GM08714 (cell line): ENCODE measurements at regions not wholly inside any gene's neighbourhood (a gene's known extent, or its start where the extent isn't known, plus 50 kb on each side); places are given as distances from the start of the nearest gene placed in this dataset.
"Not testable (repeated sequence)": the region's sequence is repeated elsewhere in the genome, so short reads cannot be mapped to it uniquely, and the experiment has no call there.

ENCODE experiments used
- H3K4me3 ChIP-seq: fragments of 200-500 bp; sonication (Bioruptor generic); 2 replicates; pipeline ENCODE4 v1.5.1; 2014; ENCODE audit warnings: mild to moderate bottlenecking, low read length, inconsistent platforms
- ZNF274 ChIP-seq: IDR thresholded peaks from 2 replicates; pipeline ENCODE4 v1.6.1; 2012; ENCODE audit warnings: mild to moderate bottlenecking, low read depth, low read length

GRCh38 chr5:99037668-99038067, 108.9 kb upstream of the CHD1 start:
- no peak for TF ChIP-seq ZNF274
- H3K4me3 ChIP-seq: no peak overlapping the region

DNA sequence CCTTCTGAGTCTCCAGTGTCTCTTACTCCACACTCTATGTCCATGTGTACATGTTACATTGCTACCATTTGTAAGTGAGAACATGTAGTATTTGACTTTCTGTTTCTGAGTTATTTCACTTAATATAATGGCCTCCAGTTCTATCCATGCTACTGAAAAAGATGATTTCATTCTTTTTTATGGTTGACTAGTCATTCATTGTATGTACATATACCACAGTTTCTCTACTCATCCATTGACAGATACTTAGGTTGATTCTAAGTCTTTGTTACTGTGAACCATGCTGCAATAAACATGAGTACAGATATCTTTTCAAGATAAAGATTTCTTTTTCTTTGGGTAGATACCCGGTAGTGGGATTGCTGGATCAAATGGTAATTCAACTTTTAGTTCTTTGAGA, 107.1 kb upstream of the CHD1 start:
- TF ChIP-seq ZNF274: no peak
- no peak overlapping the region for H3K4me3 ChIP-seq

- no peak overlapping the region for H3K4me3 ChIP-seq
- no peak for TF ChIP-seq ZNF274
These were observed 105.5 kb upstream of the CHD1 start for GRCh38 chr5:99034336-99034735.

DNA sequence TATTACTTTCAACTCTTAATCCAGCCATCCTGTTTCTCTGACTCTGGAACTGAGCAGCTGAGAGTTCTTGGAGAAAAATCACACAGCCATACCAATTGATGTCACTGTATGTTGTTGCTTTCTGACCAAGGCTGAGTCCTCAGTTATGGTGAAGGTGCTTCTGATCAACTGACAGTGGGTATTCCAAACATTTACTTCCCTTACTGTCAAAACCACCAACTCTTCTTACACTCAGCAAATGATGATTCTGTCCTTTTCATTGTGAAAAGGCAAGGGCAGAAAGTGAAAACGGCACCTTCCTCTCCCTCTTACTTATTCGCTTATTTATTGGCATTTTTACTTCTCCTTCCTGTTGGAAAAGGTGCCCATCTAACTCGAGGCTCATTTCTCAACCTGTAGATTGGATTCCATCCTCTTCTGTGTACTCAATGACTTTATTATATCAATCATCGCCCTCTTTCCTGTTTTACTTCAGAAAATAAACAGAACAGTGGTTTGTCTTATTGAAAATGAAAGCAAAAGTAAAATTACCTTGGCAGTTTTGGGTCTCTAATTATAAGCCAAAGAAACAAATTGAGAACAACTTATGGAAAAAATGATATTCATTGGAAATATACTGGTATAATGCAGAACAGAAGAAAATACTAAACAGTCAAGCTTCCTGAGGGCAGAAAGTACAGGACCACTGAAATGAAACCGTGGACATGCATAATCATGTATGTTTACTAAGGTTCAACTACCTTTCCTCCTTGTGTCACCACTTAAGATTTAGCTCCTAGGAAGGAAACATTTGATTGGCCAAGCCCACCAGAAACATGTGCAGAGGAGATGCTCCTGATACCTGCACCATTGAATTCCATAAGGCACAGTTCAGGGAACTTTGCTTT, 104.5 kb upstream of the CHD1 start:
- peak overlapping the region; percentile 65; the same call in 1 of the 2 replicates for H3K4me3 ChIP-seq
- TF ChIP-seq ZNF274: no peak

DNA sequence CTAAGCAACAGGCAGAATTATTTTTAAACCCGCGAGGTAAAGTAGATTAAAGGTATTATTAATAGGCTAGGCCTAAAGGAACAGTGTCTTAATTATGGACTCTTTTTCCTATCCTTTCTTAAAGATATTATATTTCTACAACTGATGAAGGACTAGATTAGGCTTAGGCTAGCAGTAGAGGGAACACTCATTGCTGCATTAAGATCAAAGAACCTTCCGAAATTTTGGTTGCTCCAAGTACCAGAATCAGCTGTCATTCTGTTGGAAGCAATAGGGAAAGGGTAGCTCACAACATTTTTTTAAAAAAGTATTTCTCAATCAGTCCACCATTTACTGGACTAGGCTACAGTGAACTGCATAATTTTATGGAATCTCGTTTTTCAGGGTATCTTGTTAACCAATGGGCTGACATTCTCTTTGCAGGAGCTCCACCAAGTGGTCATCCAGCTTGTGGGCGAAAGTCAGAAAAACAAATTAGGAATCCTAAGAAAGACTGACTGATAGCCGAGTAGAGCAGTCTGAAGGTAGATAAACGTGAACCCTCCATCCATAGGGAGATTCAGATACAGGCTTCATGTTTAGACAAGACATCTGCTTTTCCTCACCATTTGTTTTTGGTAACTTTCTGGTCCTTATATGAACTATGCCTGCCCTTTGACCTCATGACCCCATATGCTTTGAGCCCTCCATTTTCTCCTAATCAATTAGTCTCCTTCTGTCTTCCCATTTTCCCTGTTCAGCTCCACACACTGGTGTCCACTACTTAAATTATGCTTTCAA, 103.6 kb upstream of the CHD1 start:
- H3K4me3 ChIP-seq: peak overlapping the region; percentile 65; the same call in 1 of the 2 replicates
- TF ChIP-seq ZNF274: no peak

- no peak overlapping the region for H3K4me3 ChIP-seq
- no peak for TF ChIP-seq ZNF274
These were observed 102.2 kb upstream of the CHD1 start for GRCh38 chr5:99030906-99031440.

DNA sequence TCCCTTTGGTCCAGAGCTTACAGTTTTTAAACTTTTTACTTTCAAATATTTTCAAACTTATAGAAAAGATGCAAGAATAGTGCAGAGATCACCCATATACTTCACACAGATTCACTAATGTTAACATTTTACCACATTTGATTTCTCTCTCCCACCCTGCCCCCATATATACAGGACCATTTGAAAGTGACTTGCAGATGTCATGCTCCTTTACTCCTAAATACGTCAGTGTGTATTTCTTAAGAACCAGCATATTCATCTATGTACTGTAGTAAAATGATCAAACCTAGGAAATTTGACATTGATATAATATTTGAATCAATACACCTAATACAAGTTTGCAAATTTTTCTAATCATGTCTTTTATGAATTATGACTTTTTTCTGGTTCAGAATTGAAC, 100.4 kb upstream of the CHD1 start:
- TF ChIP-seq ZNF274: no peak
- H3K4me3 ChIP-seq: no peak overlapping the region

GRCh38 chr5:99028170-99028569, 99.4 kb upstream of the CHD1 start:
- H3K4me3 ChIP-seq: not testable (repeated sequence)

DNA sequence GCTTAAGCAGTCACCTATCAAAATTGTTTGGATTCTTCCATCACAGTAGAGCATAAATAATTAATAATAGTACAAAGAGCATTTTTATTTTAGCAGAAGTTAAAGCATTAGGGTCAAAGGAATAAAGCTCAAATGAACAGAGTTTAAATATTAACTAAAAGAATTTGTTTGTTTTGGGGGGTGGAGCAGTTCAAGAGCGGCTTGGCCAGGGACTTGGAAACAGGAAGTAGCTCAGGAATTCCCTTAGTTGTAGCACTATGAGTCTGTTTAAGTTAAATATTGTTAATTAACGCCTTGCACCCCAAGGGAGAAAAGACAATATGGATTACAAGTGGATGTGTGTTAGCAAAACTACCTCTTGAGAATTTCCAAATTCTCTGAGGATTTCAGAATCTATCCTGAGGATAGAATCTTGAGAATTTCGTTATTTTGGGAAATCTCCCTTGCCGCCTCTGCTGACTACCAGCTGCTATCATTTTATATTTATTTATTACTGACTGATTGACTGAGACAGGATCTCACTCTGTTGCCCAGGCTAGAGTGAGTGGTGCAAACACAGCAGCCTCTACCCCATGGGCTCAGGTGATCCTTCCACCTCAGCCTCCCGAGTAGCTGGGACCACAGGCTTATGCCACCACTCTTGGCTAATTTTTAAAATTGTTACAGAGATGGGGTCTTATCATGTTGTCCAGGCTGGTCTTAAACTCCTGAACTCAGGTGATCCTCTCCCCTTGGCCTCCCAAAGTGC, 96.7 kb upstream of the CHD1 start:
- H3K4me3 ChIP-seq: no peak overlapping the region
- TF ChIP-seq ZNF274: no peak

DNA sequence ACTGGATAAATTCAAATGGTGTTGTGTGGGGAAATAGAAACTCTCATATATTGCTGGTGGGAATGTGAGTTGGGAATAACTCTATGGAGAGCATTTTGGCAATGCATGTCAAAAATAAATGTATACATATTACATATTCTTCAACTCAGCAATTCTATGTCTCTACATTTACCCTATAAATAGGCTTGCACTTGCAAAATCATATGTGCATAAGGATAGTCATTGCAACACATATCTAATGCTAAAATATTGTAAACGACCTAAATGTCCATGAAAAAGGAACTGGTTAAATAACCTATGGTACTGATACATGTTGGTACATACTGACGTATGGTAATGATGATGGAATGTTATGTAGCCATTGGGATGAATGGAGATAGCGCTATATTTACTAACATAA, 94.5 kb upstream of the CHD1 start:
- no peak for TF ChIP-seq ZNF274
- no peak overlapping the region for H3K4me3 ChIP-seq

- no peak overlapping the region for H3K4me3 ChIP-seq
- TF ChIP-seq ZNF274: no peak
These were observed 93.4 kb upstream of the CHD1 start for GRCh38 chr5:99022250-99022649.

DNA sequence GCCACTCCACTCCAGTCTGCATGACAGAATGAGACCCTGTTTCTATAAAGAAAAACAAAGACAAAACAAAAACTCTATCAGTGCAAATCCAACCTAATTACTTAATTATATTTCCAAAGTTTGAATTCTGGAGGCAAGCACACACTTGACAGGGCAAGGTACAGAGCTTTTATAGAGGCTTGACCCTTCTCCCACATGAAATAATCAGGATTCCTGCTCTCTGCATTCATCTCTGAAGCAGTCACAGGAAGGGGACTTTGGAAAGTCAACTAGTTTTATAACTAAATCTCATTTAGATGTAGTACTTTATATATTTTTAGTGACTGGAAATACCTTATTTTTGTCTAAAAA, 91.9 kb upstream of the CHD1 start:
- no peak overlapping the region for H3K4me3 ChIP-seq

DNA sequence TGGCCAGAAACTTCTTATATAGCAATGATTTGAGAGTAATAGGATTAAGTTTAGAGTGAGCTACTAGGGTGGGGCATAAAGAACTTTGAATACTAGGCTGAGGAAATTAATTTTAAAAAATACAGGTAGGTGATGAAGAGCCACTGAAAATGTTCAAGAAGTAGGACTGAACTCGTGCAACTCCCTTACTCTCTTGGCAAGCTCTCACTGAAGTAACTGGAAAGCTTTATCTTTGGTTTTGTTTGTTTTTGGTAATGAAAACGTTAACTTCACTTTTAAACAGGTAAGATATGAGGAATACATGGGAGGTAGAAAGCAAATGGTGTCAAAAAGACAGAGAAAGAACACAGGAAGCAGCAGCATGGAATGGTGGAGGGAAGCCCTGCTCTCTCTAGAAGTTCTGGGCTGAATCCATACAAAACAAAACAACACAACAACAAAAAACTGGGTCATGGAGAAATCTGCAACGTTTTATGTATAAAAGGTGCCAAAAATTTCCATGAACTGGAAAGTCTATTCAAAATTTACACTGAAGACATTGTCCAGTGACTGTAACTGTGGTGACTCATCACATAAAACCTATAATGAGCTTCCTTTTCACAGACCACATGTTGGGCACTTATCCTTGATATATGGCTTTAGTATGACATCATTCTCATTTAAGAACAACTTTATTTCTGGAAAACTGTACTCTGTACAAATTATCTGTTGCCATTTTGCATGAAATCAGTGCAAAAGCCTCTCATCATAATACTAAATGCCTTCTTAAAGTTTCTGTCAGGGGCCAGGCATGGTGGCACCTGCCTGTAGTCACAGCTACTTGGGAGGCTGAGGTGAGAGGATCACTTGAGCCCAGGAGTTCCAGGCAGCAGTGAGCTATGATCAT, 91.2 kb upstream of the CHD1 start:
- no peak for TF ChIP-seq ZNF274
- H3K4me3 ChIP-seq: no peak overlapping the region

More for the DNA sequence above, 91.9 kb upstream of the CHD1 start:
- TF ChIP-seq ZNF274: no peak
